Gastroesophageal sphincter (tissue), 4 donors: ENCODE measurements at regions not wholly inside any gene's neighbourhood (a gene's known extent, or its start where the extent isn't known, plus 50 kb on each side); places are given as distances from the start of the nearest gene placed in this dataset.

Experiments used
- ATAC-seq: fragments of 150-250 bp; one replicate; pipeline ENCODE4 v1.9.1; 2016; ENCODE audit warnings: mild to moderate bottlenecking, moderate library complexity
- H3K27ac ChIP-seq, 4 donors: fragments of 200-600 bp; sonication (generic) in 3 of 4; 1 replicate in 3 of 4; 2 replicates in 1 of 4; pipeline ENCODE4 v1.5.1; 2016 to 2019
- H3K27me3 ChIP-seq: fragments of 200-600 bp; sonication (generic); one replicate; pipeline ENCODE4 v1.5.1; 2019
- H3K36me3 ChIP-seq, 2 donors: fragments of 200-600 bp; sonication (generic); one replicate each; pipeline ENCODE4 v1.5.1; 2019; ENCODE audit warnings: control low read depth in 1 of 2
- H3K4me1 ChIP-seq, 3 donors: fragments of 200-600 bp; sonication (generic); 1 replicate in 2 of 3; 2 replicates in 1 of 3; pipeline ENCODE4 v1.5.1; 2016 to 2019; ENCODE audit warnings: control low read depth in 2 of 3
- H3K4me3 ChIP-seq, 2 donors: fragments of 200-600 bp; sonication (generic); one replicate each; pipeline ENCODE4 v1.5.1; 2019; ENCODE audit warnings: mild to moderate bottlenecking in 1 of 2, moderate library complexity in 1 of 2
- H3K9me3 ChIP-seq, 3 donors: fragments of 200-600 bp; sonication (generic); one replicate each; pipeline ENCODE4 v1.5.1; 2017 to 2019; ENCODE audit warnings: control low read depth in 2 of 3
- EP300 ChIP-seq: sonication (generic); formaldehyde crosslinking; IDR thresholded peaks from one replicate; pipeline ENCODE4 v1.6.1; 2017; ENCODE audit warnings: antibody characterized with exemption, mild to moderate bottlenecking
- POLR2A ChIP-seq, 2 donors: fragments of 450-650 bp; IDR thresholded peaks; one replicate each; pipeline ENCODE4 v1.6.1; 2017; ENCODE audit warnings: antibody characterized with exemption in 2 of 2, mild to moderate bottlenecking in 2 of 2, moderate library complexity in 1 of 2
- POLR2AphosphoS5 ChIP-seq: sonication (generic); formaldehyde crosslinking; IDR thresholded peaks from one replicate; pipeline ENCODE4 v1.6.1; 2017; ENCODE audit warnings: antibody characterized with exemption
- WGBS, 2 donors: methylation state at CpG; one replicate each; pipeline ENCODE4 v1.1.5; 2018; ENCODE audit warnings: low coverage in 1 of 2; 5-methylcytosine and 5-hydroxymethylcytosine counted together
- TF ChIP-seq, protein P1 (sequence below), 4 experiments: fragments of 200-600 bp in 2 of 4; fragments of 450-650 bp in 2 of 4; sonication (generic) in 1 of 4; IDR thresholded peaks; one replicate each; pipeline ENCODE4 v1.5.1; 2017 to 2019; ENCODE audit warnings: antibody characterized with exemption in 4 of 4, mild to moderate bottlenecking in 2 of 4, moderate library complexity in 2 of 4

DNA sequence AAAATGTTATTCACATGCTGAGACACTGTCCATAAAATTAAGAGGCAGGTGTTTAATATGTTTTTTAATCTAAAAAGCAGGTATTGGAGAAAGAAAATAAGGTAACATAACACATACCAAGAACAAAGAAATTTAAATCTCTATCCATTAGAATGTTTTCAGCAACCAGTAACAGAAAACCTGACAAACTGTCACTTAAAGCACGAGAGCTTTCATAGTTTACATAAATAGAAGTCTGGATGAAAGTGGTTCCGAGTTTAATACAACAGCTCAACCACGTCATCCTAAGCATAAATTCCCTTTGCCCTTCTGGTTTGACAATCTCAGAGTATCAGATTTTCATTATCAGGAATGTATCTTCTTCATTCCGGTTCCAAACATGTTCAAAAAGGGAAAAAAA is 1249.4 kb upstream of the SORCS1 start:
- H3K4me3 ChIP-seq: no peak overlapping the region
- WGBS, 2 donors: 44 to 81% methylated on average over 4 of the region's 4 CpGs
- H3K4me1 ChIP-seq: no peaks in the 10 kb centered on the region
- no peaks in the 10 kb centered on the region for H3K27me3 ChIP-seq
- no peak for TF ChIP-seq POLR2A (IDR thresholded peaks at IDR 0.05)
- TF ChIP-seq POLR2AphosphoS5: no peak
- no peak for TF ChIP-seq EP300
- TF ChIP-seq, protein P1, sequence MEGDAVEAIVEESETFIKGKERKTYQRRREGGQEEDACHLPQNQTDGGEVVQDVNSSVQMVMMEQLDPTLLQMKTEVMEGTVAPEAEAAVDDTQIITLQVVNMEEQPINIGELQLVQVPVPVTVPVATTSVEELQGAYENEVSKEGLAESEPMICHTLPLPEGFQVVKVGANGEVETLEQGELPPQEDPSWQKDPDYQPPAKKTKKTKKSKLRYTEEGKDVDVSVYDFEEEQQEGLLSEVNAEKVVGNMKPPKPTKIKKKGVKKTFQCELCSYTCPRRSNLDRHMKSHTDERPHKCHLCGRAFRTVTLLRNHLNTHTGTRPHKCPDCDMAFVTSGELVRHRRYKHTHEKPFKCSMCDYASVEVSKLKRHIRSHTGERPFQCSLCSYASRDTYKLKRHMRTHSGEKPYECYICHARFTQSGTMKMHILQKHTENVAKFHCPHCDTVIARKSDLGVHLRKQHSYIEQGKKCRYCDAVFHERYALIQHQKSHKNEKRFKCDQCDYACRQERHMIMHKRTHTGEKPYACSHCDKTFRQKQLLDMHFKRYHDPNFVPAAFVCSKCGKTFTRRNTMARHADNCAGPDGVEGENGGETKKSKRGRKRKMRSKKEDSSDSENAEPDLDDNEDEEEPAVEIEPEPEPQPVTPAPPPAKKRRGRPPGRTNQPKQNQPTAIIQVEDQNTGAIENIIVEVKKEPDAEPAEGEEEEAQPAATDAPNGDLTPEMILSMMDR (IDR thresholded peaks at IDR 0.05): no peak
- no peaks in the 10 kb centered on the region for H3K9me3 ChIP-seq
- H3K27ac ChIP-seq: no peak overlapping the region
- H3K36me3 ChIP-seq: no peaks in the 10 kb centered on the region
- no peak for ATAC-seq

DNA sequence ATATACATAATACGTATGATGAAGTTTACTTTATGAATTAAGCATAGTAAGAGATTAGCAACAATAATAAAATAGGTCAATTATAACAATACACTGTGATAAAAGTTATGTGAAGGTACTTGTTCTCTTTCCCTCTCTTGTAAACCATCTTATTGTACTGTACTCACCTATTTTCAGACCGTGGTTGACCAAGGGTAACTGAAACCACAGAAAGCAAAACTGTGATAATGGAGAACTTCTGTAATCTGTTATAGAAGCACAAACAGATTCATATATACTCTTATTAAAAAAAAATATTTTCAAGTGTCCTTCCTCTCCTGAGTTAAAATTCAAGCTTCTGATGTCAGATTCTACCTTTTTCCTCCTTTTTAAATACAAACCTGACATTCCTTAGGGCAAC is 1247.8 kb upstream of the SORCS1 start:
- no peaks in the 10 kb centered on the region for H3K27me3 ChIP-seq
- H3K4me1 ChIP-seq: no peaks in the 10 kb centered on the region
- H3K27ac ChIP-seq: no peak overlapping the region
- no peak for TF ChIP-seq POLR2AphosphoS5
- ATAC-seq: no peak
- no peak overlapping the region for H3K4me3 ChIP-seq
- H3K36me3 ChIP-seq: no peaks in the 10 kb centered on the region
- no peaks in the 10 kb centered on the region for H3K9me3 ChIP-seq
- 94% methylated on average over 2 of the region's 2 CpGs; no CpG with 5 or more reads in 1 of the 2 donors for WGBS, 2 donors

DNA sequence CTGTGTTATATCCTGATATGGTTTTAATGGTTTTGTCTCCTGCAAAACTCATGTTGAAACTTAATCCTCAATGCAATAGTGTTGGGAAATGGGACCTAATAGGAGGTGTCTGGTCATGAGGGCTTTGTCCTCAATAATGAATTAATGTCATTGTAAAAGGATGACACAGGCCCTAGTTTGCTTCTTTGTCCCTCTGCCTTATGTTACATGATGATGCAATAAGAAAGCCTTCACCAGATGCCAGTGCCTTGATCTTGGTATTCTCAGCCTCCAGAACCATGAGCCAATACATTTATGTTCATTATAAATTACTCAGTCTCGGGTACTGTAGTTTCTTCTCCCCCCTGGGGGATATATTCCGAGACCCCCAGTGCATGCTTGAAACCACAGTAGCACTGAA is 1247.4 kb upstream of the SORCS1 start:
- H3K27ac ChIP-seq: no peak overlapping the region
- no peak for ATAC-seq
- H3K36me3 ChIP-seq: no peaks in the 10 kb centered on the region
- H3K4me1 ChIP-seq: no peaks in the 10 kb centered on the region
- H3K9me3 ChIP-seq: no peaks in the 10 kb centered on the region
- 83% methylated on average over 2 of the region's 2 CpGs; no CpG with 5 or more reads in 1 of the 2 donors for WGBS, 2 donors
- H3K4me3 ChIP-seq: no peak overlapping the region
- no peak for TF ChIP-seq POLR2A (IDR thresholded peaks at IDR 0.05)
- TF ChIP-seq EP300: no peak
- TF ChIP-seq, protein P1 (IDR thresholded peaks at IDR 0.05): no peak
- no peak for TF ChIP-seq POLR2AphosphoS5
- no peaks in the 10 kb centered on the region for H3K27me3 ChIP-seq

DNA sequence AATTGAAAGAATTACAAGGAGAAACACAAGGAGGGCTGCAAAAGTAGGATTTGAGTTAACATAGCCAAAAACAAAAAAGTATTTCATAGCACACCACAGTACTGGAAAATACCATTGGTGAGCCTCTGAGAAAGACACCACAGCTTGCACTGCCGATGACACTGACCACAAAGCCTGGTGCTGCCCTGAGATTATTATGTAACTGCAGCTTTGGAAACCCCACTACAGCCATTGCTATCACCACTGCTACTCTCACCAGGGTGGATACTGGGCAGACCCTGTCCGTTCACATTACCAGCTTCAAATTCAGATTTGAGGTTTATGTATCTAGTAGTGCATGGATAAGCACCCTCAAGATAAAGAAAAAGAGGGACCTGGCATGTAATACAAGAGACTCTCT is 1246.7 kb upstream of the SORCS1 start:
- Histone ChIP-seq H3K4me3 (no peak overlapping the region), H3K36me3 (no peaks in the 10 kb centered on the region), H3K4me1 (no peaks in the 10 kb centered on the region), H3K27me3 (no peaks in the 10 kb centered on the region), H3K27ac (no peak overlapping the region), H3K9me3 (no peaks in the 10 kb centered on the region)
- ATAC-seq: no peak
- TF ChIP-seq POLR2A (IDR thresholded peaks at IDR 0.05) (no peak), EP300 (no peak), POLR2AphosphoS5 (no peak)
- TF ChIP-seq, protein P1 (IDR thresholded peaks at IDR 0.05): no peak
- 80 to 100% methylated on average over 1 to 2 of the region's 2 CpGs for WGBS, 2 donors

DNA sequence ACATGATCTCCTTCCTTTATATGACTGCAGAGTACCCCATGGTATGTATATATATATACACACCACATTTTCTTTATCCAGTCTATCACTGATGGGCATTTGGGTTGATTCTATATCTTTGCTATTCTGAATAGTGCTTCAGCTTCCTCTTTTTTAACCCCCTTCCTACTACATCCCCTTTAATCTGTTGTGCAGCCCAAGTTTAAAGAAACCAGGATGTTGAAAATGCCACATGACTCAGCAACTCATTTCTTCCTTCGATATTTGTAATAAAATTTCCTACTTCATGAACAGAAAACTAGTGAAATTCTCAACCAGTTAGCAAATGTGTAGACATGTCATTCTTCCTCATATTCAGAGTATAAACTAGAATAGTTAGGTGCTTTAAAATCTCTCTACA is 1245.7 kb upstream of the SORCS1 start:
- H3K36me3 ChIP-seq: no peaks in the 10 kb centered on the region
- no peak overlapping the region for H3K27ac ChIP-seq
- no peaks in the 10 kb centered on the region for H3K27me3 ChIP-seq
- H3K4me3 ChIP-seq: no peak overlapping the region
- ATAC-seq: no peak
- TF ChIP-seq POLR2A (IDR thresholded peaks at IDR 0.05) (no peak), POLR2AphosphoS5 (no peak), EP300 (no peak)
- TF ChIP-seq, protein P1 (IDR thresholded peaks at IDR 0.05): no peak
- WGBS, 2 donors: 67 to 80% methylated on average over 1 of the region's 1 CpG
- H3K9me3 ChIP-seq: no peaks in the 10 kb centered on the region
- H3K4me1 ChIP-seq: no peaks in the 10 kb centered on the region

DNA sequence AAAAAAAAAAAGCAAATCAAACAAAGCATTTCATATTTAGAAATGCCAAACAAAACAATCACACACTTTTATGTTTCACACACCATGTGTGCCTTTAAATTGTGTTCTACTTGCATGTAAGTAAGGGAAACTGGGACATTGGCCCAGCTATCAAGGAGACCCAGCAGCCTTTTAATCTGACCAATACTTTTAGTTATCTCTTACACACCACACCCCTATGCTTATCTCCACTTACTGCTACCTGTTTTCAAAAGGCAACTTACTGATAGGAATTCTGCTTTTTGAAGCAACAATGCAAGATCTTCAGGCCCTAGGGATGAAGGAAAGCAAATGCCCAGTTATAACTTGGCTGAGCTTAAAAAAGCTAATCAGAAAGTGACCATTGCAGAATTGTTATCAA is 1244.8 kb upstream of the SORCS1 start:
- no peak for ATAC-seq
- Histone ChIP-seq H3K9me3 (no peaks in the 10 kb centered on the region), H3K36me3 (no peaks in the 10 kb centered on the region), H3K4me1 (no peaks in the 10 kb centered on the region), H3K27ac (no peak overlapping the region), H3K27me3 (no peaks in the 10 kb centered on the region), H3K4me3 (no peak overlapping the region)
- TF ChIP-seq POLR2A (IDR thresholded peaks at IDR 0.05) (no peak), POLR2AphosphoS5 (no peak), EP300 (no peak)
- TF ChIP-seq, protein P1 (IDR thresholded peaks at IDR 0.05): no peak
